HG03575 (cell line): ENCODE measurements at regions not wholly inside any gene's neighbourhood (a gene's known extent, or its start where the extent isn't known, plus 50 kb on each side); places are given as distances from the start of the nearest gene placed in this dataset.
"Not testable (repeated sequence)": the region's sequence is repeated elsewhere in the genome, so short reads cannot be mapped to it uniquely, and the experiment has no call there.

ENCODE experiments used
- ATAC-seq: cut with Tn5 transposase; IDR thresholded peaks from one replicate; pipeline ENCODE4 v1.9.1; 2021; ENCODE audit not compliant: unreplicated experiment, insufficient number of reproducible peaks, low FRiP score; ENCODE audit errors: extremely low read depth

DNA sequence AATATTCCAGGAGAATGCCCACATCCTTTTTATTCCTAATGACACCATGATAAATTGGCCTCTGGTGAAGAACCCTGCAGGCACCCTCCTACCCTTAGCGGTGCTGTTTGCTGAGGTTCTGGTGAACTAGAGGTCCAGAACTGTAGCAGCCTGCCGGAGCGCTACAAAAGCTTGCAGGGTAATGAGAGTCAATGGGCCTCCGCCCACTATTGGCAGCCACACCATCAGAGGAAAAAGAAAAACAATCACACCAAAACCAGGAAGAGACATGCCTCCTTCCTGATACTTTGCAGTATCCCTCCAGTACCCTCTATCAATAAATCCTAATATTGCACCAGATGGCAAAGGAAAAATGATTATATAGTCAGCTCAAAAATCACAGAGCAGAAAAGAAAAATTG is 142.9 kb downstream of the SPTSSA start:
- ATAC-seq = no peak

DNA sequence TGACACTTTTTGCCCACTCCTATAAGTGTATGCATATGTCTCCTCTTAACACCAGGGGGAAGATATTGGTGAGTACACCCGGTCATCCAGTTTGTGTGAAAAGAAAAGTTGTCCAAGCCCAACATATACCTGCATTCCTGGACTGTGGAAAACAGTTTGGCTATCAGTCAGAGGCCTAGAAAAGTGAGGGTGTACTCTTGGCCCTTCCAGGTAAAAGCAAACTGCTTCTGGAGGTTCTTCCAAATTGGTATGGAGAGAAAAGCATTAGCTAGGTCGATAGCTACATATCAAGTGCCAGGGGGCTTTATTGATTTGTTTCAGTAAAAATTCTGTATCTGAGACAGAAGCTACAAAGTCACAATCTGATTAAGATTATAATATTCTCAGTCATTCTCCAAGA is 144.0 kb downstream of the SPTSSA start:
- ATAC-seq = no peak

DNA sequence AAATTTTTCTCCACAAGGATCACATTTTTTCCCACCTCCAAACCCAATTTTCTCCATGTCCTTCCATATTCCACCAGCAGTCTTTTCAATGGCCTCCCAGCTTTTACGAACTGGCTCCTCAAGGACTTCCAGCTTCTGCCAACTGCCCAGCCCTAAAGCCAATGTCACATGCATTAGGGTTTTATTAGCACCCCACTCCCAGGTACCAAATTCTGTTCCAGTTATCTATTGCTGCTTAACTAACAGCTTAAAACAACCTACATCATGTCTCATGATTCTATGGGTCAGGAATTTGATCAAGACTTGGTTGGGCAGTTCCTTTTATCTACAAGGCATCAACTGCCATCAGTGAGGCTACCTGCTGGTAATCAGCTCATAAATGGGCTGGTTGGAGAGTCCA is 151.3 kb downstream of the SPTSSA start:
- no peak for ATAC-seq

DNA sequence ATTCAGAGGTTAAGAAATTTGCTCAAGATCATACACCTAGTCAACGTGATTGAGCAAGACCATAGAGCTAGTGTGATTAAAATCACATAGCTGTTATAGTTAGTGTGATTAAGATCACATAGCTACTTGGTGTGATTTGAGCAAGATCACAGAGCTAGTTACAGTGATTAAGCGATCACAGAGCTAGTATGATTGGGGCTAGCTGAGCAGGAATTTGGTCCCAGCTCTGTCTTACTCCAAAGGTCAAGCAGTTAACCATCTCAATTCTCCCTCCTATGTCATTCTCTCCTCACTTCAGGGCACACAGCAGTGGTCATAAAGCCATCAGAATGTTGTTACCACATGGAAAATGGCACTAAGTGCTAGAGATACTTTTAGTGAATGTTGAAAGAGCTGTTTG is 158.2 kb downstream of the SPTSSA start:
- no peak for ATAC-seq

DNA sequence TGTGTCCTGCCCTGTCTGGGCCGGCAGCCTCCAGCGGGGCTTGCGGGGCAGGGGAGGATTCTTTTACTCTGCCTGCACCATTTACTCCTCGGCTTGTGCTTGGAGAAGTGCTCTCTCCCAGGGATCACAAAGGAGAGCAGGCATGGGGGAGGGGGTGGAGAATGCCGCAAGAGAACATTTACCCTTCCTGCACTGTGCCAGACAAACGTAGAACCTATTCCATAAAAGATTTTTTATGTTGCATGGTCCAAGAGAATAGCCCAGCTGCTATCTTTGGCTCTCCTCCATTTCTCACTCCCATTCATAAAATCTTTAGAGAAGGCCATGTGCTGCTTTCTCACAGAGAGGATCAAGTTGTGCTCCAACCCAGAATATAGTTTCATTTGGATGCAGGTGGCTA is 159.4 kb downstream of the SPTSSA start:
- ATAC-seq = no peak

DNA sequence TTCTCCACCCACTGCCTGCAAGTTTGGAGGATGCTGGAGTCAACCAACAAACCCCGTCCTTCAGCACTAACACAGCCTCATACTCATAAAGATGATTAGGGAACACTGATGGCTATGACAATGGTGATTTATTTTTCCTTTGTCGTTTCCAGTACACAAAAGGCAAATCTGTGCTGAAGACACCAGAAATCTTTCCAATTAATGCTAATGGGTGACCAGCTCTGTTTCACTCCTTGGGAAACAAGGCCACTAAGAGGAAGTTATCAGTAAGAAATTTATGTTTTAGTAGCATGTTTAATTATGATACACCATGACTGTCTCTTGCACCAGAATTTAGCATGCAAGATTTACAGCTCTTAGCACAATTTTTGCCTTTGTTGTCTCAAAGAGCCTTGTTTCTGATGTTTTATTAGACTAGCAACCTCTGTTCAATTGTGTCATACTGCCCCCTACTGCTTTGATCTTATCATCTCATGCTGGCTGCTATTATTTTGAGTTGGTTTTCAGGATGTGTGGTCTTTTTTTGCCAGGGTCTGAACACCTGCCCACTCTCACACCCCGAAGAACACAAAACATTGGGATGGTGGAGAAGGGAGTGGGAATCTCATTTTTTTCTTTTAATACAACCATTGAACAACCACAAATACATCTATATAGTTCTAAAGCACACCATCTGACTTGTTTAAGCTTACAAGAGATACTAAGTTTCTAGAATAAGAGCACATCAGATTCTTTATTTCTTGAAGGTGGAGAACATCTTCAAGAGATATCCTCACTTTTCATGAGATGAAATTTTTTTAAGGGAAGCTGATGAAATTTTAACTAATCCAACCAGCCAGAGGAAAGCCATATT is 160.9 kb downstream of the SPTSSA start:
- no peak for ATAC-seq

DNA sequence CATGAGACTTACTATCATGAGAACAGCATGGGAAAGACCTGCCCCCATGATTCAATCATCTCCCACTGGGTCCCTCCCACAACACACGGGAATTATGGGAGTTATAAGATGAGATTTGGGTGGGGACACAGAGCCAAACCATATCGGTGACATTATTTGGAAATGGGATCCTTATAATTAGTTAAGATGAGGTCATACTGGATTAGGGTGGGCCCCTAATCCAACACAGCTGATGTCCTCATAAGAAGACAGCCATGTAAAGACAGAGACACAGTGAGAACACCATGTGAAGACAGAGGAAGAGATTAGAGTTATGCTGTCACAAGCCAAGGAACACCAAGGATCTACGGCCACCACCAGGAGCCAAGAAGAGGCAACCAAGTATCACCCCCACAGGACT is 161.7 kb downstream of the SPTSSA start:
- ATAC-seq = no peak

DNA sequence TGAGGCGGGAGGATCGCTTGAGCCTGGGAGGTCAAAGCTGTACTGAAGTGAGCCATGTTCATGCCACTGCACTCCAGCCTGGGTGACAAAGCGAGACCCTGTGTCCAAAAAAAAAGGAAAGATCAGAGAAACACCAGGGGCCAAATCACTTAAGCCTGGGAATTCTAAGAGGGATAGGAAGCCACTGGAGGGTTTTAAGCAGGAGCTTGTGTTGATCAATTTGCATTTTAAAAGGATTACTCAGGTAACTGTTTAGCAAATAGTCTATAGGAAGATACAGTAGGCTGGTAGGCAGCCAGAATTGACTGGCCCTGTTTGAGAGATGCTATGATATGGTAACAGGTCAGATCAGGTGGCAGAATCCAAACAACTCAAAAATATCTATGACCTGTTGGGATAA is 162.7 kb downstream of the SPTSSA start:
- no peak for ATAC-seq

DNA sequence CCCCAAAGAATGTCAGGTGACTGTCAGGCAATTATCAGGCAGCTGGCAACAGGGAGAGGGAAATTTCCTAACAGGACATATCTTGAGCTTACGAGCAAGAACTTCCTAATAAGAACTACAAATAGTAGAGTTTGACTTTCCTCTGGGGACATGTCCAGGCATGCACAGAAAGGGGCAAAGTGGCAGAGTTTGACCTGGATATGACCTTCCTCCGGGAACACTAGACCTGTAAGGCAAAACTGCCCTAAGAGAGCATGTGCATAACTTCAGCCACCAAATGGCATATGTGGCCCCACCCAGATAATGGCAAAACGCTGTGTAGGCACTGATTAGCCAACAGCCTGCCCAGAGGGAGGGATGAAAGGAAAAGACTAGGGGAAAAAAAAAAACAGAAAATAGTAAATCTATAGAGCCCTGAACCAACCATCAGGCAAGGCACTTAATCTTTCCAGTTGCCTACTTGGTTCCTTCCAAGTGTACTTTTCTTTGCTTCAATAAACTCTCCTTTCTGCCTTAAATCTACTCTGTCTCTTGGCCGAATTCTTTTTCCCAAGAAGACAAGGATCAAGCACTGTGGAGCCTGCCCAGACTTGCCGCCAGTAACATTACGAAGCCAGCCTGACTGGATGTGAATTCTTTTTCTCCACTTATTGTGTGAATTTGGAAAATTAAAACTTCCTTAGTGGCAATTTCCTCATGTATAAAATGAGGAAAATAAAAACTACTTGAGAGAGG is 164.1 kb downstream of the SPTSSA start:
- no peak for ATAC-seq

DNA sequence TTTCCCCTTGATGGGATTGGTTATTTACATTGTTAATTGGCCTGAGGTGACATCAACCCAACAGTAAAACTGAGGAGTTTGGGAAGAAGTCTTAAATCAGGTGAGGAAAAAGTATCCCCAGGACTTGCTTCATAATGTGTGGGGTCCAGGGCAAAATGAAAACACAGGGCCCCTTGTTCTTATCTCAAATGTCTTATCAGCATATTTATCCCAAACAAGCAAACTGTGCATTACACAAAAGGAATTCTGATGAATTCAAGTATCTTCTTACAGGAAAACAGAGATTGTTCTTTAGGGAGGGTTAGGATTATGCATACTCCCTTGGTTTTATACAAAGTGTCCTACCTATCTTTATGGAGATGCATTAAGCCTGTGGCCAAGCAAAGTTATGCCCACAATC is 178.4 kb downstream of the SPTSSA start:
- ATAC-seq = no peak

DNA sequence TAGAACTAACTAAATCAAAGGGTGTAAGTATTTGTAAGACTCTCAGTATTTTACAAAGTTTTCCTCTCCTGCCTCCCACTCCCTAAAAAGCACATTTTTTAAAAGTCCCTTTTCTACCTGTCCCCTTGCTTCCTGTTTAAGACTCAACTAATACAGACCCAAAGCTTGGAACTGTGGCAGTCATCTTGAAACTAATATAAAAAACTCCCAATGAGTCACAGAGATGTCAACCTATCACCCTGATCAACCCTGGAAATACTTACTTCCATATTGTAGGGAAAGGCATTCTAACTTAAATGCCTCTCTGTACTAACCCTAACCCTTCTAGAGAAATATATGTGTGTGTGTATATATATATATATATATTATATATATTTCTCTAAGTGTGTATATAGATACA is 184.8 kb downstream of the SPTSSA start:
- ATAC-seq = no peak

DNA sequence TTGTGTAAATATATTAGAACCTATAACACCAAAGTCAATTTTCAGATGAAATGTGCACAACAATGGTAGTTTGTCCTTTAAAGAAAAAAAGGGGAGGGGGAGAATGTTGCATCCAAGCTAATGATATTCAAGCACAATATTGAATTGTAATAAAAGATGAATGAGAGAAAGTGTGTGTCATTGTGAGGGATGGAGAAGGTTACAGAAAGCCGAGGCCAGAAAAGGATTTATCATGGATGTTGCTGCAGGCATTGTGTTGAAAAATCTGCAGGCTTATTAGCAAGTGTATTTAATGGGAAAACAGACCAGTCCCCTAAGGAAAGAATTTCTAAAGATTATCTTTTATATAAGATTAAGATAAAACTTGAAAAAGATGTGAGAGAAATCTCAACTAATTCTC is 186.5 kb downstream of the SPTSSA start:
- no peak for ATAC-seq

DNA sequence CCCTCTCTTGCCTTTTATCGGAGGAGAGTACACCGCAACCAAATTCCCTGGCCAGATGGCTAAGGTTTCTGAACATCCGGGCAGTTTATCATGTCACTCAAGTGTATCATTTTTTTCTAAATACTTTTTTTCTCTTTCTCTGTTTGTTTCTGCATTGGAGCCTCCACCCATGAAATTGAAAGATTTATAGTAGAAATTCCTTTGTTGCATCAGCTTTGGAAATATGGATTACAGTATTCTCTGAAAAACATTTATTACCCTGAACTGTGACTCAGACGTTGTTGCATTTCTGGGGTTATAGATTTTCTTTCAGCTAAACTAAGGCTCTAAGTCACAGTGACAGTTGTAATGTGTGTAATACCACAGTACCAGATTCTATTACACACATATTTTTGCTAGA is 187.0 kb downstream of the SPTSSA start:
- ATAC-seq = no peak

DNA sequence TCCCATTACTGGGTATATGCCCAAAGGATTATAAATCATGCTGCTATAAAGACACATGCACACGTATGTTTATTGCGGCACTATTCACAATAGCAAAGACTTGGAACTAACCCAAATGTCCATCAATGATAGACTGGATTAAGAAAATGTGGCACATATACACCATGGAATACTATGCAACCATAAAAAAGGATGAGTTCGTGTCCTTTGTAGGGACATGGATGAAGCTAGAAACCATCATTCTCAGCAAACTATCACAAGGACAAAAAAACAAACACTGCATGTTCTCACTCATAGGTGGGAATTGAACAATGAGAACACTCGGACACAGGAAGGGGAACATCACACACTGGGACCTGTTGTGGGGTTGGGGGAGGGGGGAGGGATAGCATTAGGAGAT is 188.3 kb downstream of the SPTSSA start:
- not testable (repeated sequence) for ATAC-seq

DNA sequence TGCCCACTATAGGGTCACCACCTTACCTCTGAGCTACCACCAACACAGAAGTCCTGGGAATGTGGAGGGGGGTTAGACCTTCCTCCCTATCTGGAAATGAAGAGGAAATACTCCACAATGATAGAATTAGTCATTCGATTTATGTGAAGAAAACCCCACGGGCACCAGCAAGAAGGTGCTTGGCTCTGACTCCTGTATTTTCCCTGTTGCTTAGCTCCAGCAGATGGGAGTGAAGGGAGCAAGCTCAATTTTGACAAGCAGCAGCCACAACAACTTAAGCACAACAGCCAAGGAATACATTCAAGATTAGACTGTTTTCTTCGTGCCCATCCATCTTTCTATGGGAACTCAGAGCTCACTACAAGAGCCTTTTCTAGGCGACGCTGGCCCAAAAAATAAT is 191.7 kb downstream of the SPTSSA start:
- no peak for ATAC-seq

DNA sequence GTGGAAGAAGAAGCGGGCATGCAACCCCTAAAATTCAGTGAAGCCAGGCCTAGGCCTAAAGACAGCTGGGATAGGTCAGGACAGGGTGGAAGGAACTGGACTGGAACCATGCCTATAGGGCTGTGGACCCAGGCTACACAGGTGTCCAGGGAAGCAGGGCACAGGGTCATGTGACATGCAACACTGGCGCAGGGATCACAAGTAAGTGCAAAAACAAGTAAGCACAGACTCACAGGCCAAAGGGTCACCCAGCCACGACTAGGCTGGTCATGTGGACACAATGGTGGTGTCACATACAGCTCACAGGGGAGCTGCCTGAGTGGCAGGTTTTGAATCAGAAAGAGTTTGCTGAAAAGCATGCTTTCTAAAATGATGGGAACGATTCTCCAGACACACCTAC is 195.7 kb downstream of the SPTSSA start:
- ATAC-seq = no peak

DNA sequence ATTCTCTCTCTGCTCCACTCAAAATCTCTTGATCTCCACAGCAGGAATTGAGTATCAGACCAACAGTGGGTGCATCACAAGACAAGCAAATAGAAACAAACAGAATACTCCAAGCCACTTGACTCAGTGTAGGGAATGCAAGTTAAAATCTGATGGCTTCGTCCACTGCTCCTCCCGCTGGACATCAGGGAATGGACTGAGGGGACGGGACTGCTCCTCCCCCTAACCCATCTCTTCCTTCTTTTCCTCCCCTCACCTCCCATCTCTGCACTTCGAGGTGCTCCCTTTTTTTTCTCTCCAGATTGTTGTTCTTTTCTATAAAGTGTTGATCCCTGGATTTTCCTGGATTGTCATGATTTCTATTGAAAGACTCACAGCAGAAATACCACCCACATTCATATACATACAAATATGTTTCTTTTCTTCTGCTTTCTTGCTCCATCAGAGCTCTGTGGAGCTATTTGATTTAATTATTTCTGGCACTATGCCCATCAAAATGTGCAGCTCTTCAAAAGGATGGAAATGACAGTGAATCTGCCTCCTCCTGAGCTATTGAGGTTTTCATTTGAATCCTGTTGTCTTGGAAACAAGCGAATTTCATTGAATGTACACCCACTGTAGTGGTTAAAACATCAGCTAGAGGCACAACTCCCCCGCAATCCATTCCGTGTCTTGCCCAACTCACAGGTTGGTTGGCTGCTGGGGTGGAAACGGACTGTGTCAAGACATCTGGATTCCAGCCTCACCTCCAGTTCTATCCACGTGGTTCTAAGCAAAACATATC is 199.7 kb downstream of the SPTSSA start:
- no peak for ATAC-seq

DNA sequence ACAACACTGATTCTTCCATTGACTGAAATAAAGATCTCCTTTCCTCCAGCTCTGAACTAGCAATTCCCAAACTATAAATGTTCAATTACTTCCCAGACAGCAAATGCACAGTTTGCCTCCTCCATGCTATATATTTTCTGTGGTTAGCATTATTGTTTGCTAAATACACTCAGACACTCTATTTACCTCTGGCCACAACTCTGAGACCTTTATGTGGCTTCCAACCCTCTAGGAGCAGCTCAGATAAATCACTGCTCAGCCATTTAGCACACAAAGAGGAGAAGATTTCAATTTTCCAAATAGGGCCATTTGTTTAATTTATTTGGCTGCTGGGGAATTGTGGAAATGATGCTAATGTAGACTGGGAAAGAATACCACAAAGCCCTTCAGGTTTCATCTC is 202.0 kb downstream of the SPTSSA start:
- no peak for ATAC-seq

DNA sequence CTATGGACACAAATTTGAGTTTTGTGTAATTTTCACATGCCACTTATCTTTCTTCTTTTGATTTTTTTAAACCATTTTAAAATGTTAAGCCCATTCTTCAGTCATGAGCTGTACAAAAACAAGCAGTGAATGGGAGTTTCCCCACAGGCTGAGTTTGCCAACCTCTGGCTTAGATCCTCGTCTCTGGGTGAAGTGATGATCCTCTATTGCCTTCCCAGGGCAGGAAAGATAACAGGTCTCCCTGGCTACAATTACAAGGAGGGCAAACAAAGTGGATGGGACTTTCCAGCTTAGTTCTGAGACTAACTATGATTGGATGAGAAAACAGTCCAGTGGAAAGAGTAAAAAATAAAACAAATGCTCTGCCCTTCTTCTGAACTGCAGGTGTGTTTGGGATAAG is 203.7 kb downstream of the SPTSSA start:
- ATAC-seq = no peak

DNA sequence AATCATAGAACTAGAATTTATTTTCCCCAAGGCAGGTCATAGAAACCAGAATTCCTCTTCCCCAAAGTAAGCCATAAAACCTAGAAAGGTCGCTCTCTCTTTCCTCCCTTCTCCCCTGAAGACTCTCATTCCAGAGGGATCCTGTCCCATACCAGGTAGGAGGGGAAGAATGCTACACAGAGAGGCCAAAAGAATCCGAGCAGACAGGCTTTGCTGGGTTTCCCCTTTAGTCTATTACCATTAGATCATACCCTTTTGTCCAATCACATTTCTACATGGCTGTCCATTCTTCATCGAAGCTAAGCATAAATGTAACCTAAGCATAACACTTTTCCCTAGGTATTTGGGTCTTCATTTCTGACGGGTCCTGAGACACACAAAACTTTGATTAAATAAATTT is 204.5 kb downstream of the SPTSSA start:
- ATAC-seq = no peak
